ENCODE measurements at regions not wholly inside any gene's neighbourhood (a gene's known extent, or its start where the extent isn't known, plus 50 kb on each side); places are given as distances from the start of the nearest gene placed in this dataset.

- TF ChIP-seq REST (IDR thresholded peaks at IDR 0.05; ENCODE audit: insufficient read depth in 1 of 2, low read depth in 2 of 2, low read length in 1 of 2) (no peak), CTCF (IDR thresholded peaks at IDR 0.05) (no peak), POLR2AphosphoS5 (IDR thresholded peaks at IDR 0.05; ENCODE audit: low read depth, low read length) (no peak)
Observed at GRCh38 chr10:44291091-44291490, 93.8 kb downstream of the CXCL12 start.
